Upper lobe of left lung (tissue), 4 donors: ENCODE measurements at regions not wholly inside any gene's neighbourhood (a gene's known extent, or its start where the extent isn't known, plus 50 kb on each side); places are given as distances from the start of the nearest gene placed in this dataset.

Source experiments
- CTCF ChIP-seq, 6 experiments: fragments of 450-650 bp in 4 of 6; fragments of 200-600 bp in 2 of 6; sonication (generic) in 2 of 6; IDR thresholded peaks; one replicate each; pipeline ENCODE4 v1.5.1; 2016 to 2019; ENCODE audit warnings: antibody characterized with exemption in 6 of 6
- EP300 ChIP-seq, 4 donors: sonication (generic); formaldehyde crosslinking; IDR thresholded peaks; one replicate each; pipeline ENCODE4 v1.5.1; 2017; ENCODE audit warnings: antibody characterized with exemption in 4 of 4, control low read depth in 2 of 4
- POLR2AphosphoS5 ChIP-seq, 2 donors: sonication (generic); formaldehyde crosslinking; IDR thresholded peaks; one replicate each; pipeline ENCODE4 v1.5.1; 2017; ENCODE audit warnings: antibody characterized with exemption in 2 of 2

- TF ChIP-seq POLR2AphosphoS5 (IDR thresholded peaks at IDR 0.05), result no peak
- TF ChIP-seq CTCF (IDR thresholded peaks at IDR 0.05), result no peak
- TF ChIP-seq EP300 (IDR thresholded peaks at IDR 0.05), result no peak
Observed at GRCh38 chr16:86701286-86701975, 123.1 kb downstream of the FOXL1 start.
